Stimulated activated CD4-positive, alpha-beta T cell treated with anti-CD3 and anti-CD28 coated beads, Interleukin-1b, Interleukin-23, amount 100 ng/mL, for 24 hours (primary cell): ENCODE measurements at regions not wholly inside any gene's neighbourhood (a gene's known extent, or its start where the extent isn't known, plus 50 kb on each side); places are given as distances from the start of the nearest gene placed in this dataset.
"Not testable (repeated sequence)": the region's sequence is repeated elsewhere in the genome, so short reads cannot be mapped to it uniquely, and the experiment has no call there.

Experiments
- DNase-seq, 4 experiments: peaks; one replicate each; pipeline ENCODE4 v3.0.0-alpha.2; 2020; ENCODE audit warnings: low read depth in 4 of 4, low spot score in 1 of 4

DNA sequence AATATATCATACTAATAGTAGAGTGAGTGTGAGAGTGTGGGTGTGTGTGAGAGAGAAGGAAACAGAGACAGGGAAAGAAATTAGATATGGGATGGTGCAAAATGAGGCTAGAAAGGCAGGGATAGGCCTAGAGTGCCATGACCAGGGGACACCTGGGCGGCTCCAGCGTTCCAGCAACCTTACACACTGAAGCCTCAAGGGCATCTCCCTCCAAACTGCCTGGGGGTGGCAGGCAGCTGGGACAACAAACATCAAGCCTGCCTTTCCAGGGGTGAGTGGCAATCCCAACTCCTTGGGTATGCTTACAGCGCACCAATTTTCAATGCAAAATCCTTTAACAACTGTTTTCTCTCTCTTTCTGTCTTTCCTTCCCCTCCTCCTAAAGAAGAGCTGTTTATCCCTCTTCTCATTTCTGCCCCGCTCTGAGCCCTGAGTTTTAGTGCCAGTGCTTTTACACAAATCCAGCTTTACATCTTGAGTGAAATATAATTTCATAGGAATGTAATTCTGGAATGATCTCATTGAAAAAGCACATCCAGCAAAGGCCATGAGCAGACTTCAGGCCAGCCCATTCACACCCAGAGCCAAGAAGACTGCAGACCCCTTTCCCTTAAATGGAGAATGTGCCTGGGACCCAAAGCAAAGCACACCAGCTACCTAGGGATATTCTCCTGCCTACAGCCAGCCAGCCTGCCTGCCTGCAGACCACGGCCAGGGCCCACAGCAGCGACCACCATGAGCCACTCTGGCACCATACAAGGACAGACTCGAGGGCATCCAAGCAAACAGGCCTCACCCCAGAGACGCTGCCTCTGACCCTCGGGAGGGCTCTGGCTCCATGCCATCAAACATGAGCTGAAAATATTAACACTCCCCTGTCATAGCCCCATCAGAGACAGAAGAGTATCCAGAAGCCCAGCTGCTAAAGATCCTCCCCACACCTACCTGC is 90.3 kb downstream of the RPL27A start:
- no peak for DNase-seq

DNA sequence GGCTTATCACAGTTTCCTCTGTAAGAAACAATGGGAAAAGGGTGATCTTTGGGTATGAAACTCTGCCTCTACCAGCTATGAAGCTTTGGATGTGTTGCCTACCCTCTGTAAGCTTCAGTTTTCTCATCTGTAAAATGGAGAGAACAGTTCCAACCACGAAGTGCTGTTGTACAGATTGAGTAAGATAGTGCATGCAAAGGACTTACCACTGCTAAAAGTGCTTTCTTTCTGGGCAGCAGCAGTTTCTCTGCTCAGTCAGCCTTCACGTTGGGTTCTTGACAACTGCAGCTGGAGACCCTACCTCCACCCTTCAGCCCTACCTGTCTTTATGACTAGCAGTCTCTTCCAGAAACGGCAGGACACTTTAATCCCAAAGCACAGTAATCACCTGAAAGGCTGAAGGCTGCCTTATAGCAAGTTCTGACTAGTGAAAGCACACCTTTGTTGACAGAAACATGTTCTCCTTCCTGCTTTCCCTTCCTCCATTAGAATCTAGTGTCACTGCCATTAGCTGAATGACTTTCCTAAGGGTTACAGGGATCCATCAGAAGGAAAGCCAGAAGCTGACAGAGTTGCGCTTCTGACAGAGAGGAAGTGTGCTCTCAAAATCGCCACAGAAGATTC is 91.4 kb downstream of the RPL27A start:
- no peak for DNase-seq

DNA sequence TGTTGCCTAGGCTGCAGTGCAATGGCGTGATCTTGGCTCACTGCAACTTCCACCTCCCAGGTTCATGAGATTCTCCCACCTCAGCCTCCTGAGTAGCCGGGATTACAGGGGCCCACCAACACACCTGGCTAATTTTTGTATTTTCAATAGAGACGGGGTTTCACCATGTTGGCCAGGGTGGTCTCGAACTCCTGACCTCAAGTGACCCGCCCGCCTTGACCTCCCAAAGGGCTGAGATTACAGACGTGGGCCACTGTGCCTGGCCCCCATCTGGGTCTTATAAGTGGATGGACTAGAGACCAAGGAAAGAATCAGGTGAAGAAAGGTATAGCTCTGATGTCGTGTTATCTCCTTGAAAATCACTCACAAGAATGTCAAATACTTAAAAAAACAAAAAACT is 92.3 kb downstream of the RPL27A start:
- not testable (repeated sequence) for DNase-seq

DNA sequence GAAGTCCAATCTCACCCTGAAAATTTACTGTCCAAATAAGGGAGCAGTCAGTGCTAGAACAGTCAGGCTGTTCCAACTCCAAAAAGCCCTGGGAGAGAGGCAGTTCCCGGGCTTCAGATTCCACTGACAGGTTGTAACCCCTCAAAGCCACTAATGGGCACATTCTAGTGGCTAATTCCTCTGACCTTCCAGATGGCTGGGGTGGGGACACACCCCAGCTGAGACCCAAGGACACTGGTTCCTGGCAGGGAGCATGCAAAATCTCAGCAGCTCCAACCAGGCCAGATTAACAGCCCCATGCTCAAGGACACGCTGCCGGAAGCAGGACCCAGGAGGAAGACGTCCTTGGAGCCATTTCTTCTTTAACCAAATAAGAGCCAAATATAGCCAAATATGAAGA is 92.7 kb downstream of the RPL27A start:
- no peak for DNase-seq

DNA sequence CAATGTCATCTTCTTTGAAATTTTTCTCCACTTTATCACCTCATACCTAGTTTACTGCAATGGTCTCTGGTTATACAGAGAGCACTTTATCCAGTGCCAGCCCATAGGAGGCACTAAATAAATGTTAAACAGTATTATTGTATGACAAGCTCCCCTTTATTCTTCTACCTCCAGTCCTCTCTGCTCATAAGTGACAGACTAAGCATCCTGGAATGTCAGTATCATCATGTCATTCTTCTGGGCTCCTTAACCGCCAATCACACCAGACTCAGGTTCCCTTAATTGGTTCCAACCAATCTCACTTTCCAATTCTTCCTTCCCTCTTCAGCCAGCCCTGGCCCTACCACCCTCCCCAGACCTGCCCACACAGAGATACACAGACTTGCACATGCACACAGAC is 93.1 kb downstream of the RPL27A start:
- no peak for DNase-seq

DNA sequence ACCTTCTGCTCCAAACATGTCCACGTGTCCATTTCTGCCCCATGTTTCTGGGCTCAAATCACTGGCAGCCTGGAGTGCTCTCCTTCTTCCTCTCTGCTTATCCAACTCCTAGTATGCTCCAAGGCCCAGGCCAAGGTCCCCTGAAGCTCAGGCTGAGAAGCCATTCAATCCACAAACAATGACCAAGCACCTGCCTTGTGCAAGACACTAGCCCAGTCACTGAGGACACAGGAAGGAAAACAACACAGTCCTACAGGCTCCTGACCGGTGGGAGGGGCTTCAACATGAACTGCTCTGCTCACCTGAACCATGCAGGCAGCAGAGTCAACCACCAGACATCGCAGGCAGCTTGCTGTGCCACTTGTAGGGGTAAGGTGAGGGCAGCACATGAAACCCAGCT is 93.6 kb downstream of the RPL27A start:
- DNase-seq: no peak

DNA sequence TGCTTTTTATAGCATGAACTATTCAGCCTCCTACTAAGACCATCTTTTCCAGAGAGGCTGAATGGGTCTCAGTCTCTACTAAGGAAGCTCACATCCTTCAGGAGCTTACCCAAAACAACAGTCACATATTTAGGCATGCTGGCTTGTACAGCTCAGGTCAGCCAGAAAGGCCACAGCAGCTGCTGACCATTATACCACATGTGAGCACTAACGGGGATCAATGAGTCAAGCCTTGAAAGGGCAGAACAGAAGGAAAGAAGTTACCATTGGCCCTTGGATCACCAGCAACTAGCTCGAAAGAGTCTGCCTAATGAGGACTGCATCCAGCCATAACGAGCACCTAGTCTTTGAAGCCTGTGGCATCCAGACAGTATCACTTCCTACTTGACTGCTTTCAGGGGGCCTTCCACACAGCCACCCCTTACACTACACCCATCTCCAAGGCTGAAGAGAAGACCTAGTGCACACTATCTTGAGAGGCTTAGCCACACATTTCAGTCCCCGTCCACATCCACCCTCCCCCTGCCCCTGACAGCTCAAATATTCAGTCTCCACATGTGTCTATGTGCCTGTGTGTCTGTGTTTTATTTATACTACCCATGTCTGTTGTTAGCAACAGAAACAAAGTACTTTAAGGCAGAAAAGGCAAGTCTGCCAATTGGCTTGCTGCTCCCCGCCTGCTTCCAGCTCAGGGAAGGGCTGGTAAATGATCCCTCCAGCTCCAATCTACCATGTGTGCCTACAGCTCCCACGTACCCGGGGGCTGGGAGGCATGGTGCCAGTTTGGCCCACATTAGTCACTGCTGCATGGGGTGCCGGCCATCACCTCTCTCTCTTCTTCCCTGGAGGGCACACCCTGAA is 95.5 kb downstream of the RPL27A start:
- DNase-seq: no peak

DNA sequence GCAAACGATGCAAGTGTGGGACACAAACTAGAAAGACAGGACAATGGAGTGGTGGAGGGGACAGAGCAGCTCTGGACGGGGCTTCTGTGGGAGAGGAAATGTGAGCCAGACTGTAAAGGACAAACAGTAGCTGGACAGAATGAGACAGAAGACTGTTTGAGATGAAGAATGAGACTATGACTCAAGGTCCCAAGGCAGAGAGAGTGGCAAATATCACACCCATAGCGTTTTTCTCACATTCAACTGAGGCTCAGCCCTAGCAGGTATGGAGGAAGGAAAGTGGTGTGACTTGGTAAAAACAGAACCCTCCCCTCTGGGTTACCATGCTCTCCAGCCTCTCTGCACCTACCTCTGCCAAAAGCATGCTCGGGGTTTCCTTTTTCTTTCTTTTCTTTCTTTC is 96.5 kb downstream of the RPL27A start:
- DNase-seq: no peak

DNA sequence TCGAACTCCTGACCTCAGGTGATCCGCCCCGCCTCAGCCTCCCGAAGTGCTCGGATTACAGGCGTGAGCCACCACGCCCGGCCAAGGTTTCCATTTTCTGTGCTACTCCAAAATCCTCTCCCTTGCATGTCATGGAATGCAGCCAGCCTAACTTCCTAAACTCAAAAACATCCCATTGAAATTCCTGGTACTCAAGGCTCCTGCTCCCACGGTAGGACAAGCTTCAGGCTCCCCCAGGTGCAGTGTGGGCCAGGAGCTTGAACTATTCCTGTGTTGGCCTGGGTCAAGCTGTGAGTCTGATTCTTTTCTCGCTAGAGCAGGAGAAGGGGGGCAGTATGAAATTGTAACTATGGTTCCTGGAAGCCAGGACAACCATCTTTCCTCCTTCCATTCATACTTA is 97.1 kb downstream of the RPL27A start:
- no peak for DNase-seq

DNA sequence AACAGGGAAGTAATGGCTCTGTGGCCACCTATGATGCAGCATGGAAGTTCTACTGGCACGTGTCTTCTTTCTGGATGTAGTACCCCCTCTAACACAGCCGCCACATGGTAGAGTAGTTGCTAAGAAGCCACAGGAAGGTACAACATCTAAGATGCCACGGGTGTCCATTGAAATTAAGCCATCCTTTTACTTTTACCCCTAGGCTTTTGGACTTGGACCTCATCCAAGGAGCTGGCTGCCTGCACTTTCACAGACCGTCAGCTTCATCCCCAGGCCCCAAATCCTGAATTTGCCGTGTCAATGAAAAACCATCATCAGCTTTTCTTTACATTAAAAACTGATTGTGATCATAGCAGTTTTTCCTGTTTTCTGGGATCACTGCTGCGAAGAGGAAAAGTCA is 102.4 kb downstream of the RPL27A start:
- DNase-seq: no peak

DNA sequence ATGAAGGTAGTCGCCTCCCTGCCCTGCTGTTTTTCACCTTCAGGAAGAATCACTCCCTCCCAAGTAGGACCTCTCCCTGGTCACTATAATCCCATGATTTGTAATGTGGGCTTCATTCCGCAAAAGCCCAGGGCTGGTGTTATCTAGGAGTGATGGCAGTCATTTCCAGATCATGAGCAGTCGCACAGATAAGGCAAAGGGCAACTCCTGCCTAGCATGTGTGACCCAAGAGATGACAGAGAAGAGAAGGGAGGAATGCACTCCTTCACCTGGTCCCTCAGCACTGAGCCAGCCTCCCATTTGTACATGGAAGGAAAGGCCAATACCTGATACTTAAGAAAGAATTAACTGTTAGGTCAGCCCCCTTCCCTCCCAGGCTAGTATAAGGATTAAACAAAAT is 102.9 kb downstream of the RPL27A start:
- DNase-seq: no peak

DNA sequence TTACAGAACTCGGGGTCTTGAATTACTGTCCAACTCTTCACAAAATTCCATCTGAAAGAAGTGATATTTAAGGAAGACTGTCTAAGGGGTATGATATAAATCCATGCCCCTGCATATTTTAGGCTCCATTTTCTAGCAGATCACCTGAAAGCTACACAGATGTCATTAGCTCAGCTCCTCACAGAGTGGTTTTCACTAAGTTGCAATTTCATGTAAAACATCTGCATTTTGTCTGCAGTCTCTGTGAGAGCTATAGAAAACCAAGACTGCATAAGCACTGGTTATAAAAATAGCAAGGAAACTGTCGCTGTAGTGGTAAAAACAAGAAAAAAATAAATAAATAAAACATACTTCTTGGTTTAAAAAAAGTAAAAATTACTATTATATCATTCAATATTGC is 103.4 kb downstream of the RPL27A start:
- no peak for DNase-seq

DNA sequence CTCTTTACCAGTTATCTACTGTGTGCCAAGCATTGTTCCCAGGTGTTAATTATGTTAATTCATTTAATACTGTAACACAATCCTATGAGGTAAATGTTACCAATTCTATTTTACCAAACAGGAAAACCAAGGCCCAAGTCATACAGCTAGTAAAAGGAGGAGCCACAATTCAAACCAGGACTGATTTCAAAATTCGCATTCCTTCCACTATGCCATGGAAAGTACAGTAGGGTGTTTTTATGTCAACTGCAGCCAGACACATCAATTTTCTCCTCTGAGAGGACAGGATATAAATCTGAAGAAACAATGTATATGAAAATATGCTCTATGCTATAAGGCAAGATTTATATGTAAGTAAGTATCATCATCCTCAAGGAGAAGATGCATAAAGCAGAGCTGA is 104.3 kb downstream of the RPL27A start:
- DNase-seq: no peak

DNA sequence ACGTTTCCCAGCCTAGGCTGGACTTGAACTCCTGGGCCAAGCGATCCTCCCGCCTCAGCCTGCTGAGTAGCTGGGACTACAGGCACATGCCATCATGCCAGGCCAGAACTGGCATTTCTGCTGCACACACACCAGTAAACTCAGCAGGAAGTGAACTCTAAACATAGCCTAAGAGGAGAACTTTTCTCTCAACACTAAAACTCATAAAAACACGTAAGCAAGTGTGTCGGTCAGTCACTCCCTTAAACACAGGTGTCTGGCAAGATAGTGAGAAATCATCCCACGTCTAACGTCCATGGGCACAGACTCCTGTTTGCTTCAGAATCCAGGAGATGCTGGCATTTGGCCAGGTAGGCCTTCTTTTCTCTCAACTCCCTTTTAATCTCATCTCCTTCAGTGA is 104.8 kb downstream of the RPL27A start:
- no peak for DNase-seq

DNA sequence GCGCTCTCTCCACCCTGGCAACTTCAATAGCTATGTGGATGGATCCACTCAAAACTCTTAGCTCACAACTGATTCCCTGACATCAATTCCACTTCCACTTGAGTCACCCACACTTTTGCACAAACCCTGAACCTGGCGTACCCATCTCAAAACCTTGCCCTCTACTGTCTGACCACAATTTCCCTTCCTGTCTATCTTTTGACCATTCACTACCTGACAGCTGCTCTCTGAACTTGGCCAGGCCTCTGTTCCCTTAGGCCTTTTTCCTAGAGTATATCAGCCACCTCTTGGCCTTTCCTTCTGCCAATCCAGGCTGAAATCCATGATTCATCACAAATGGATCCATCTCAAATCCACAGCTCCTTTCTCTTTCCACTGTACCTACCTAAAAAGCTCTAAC is 106.0 kb downstream of the RPL27A start:
- DNase-seq: no peak

DNA sequence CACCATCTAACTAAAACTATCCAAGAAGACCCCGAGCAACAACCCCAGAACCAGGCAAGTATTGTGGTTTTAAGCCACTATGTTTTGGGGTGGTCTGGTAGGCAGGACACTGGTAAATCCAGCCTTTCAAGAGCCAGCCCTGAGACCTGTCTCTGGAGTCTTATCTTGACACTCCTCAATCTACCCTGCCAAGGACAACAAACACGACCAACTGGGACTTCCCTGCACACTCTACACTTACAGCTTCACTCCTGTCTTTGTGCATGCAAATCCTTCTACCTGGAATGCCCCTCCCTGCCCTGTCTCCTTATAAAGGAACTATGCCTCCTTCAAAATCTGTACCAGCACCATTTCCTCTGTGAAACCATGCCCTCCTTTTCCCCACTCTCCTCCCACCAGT is 107.3 kb downstream of the RPL27A start:
- no peak for DNase-seq

DNA sequence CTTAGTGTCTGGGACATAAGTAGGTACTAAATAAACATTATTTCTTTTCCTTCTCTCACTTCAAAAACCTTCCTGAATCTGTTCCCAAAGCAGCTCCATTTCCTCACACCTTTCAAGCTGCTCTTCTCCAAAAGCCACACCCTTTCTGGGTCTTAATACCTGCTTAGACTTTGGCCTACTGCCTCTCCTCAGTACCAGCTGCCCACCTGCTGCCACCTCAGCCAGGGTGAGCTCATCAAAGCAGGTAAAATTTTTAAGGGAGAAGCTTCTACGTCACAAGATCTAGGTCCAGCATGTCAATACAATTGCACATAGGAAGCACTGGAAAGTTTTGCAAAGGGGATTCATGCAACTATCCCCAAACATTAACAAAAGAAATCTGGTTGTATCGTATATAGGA is 108.4 kb downstream of the RPL27A start:
- no peak for DNase-seq

DNA sequence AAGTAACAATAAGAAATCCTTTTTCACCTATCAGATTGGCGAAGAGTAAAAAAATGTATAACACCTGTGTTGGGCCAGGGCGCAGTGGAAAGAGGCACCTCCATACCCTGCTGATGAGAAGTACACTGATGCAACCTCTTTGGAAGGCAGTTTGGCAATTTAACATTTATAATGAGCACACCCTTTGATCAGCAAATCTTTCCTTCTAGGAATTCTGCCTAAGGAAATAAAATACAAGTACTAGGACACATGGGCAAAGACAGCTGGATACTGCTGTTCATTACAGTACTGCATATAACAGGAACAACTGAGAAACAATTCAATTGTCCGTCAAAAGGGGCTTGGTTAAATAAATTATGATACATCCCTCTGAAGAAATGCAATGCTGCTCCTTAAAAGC is 110.1 kb downstream of the RPL27A start:
- no peak for DNase-seq

DNA sequence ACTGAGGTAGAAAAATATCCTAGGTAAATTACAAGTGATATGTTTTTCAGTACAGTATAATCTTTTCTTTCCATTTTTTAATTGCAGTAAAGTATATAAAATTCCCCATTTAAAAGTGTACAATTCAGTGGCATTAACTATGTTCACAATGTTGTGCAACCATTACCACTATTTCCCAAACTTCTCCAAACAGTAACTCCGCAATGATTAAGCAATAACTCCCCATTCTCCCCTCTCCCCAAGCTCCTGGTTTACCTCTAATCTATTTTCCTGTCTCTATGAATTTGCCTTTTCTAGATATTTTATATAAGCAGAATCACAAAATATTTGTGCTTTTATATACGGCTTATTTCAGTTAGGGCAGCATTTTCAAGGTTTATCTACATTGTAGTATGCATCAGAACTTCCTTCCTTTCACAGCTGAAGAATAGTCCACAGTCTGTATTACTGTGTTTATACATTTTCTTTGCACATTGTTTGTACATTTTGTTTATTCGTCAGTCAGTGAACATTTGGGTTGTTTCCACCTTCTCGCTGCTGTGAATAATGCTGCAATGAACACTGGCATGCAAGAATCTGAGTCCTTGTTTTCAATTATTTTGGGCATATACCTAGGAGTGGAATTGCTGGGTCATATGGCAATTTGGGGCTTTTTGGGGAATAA is 110.7 kb downstream of the RPL27A start:
- DNase-seq: no peak

DNA sequence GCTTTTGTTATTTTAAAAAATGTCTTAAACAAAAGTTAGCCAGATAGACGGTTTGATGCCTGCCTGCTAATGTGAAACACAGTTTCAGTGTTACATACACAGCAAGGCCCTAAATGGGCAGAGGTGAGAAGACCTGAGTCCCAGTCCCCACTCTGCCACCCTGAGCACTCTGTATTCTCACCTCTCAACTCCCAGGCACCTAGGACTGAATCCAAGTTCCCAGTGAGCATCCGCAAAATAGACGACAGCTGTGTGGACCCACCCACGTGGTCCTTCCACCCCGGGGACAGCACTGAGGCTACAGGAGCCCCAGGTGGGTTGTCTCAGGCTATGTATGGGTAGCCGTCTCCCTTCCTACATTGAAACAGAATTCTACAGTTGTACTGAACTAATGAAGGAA is 111.5 kb downstream of the RPL27A start:
- no peak for DNase-seq

DNA sequence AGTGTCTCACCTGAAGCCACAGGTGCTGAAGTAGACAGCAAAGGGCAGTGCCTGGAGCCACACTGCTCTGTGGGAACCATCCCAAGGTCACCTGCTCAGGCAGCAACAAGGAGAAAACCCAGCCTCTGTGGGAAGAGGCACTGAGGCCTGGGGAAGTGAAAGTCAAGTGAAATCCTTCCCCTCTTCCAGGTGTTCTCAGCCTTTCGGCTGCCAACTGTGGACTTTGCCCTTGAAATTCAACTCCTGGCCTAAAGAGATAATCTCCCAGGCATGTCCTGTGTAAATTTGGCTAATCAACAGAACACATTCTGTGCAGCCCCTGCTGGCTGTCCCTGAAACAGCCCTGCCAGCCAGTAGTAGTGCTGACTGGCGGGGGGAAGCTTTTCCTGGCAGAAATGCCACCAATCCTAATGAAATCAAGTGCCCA is 112.1 kb downstream of the RPL27A start:
- no peak for DNase-seq
